Coronary artery (tissue), 2 donors: ENCODE measurements at regions not wholly inside any gene's neighbourhood (a gene's known extent, or its start where the extent isn't known, plus 50 kb on each side); places are given as distances from the start of the nearest gene placed in this dataset.

Experiments used
- DNase-seq: peaks from one replicate; pipeline ENCODE4 v3.0.0-alpha.2; 2017; ENCODE audit warnings: low spot score
- H3K27ac ChIP-seq, 2 donors: fragments of 200-600 bp; sonication (generic); one replicate each; pipeline ENCODE4 v1.5.1; 2016 to 2019
- H3K4me3 ChIP-seq: fragments of 200-600 bp; sonication (generic); 2 replicates; pipeline ENCODE4 v1.5.1; 2016; ENCODE audit warnings: mild to moderate bottlenecking, moderate library complexity
- CTCF ChIP-seq: fragments of 200-600 bp; sonication (generic); IDR thresholded peaks from one replicate; pipeline ENCODE4 v1.5.1; 2019; ENCODE audit warnings: antibody characterized with exemption

DNA sequence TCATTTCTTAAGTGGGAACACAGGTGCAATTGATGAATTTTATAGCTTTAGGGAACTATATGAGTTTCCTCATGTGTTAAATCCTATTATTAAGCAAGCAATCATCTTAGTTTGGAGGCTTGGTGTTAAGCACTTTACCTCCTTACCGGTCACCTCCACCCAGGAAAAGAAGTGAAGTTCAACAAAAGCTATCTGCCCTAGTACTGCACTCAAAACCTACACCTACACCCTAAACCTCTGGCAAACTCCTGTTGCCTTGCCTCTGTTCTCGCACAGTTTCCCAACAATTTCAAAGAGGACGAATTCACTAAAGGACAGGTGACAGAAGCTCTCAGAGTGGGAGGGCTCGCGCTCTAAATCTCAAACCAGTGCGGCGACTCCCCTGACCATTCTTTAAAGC, 85.7 kb upstream of the TENT5D start:
- no peak for DNase-seq
- H3K27ac ChIP-seq = no peak overlapping the region
- H3K4me3 ChIP-seq = peak overlapping the region; percentile 55
- TF ChIP-seq CTCF = no peak

- no peak for DNase-seq
- H3K27ac ChIP-seq = no peak overlapping the region
- no peak for TF ChIP-seq CTCF
- peak overlapping the region; percentile 55 for H3K4me3 ChIP-seq
These were observed 85.0 kb upstream of the TENT5D start for GRCh38 chrX:80335062-80335830.

DNA sequence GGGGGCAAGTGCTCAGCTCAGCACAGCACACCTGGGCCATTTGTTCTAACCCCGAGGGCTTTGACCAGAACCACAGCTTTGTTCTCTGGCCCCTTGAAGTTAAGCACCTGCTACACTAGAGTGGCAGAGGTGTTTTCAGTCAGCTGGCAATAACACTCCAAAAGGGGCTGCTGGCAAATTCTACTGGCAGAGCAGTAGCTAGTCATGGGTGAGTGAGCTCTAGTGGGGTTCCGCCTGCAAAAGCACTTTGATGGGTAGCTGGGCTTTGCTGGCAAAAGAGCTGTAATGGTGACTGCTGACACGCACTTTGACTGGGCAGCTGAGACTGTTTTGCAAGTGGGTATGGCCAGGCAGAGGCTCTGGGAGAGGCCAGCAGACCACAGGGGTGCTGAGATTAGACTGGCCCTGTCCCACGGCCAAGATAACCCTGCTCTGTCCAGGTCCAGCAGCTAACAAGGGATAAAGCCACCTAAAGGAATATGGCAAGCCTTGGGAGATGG, 65.2 kb upstream of the TENT5D start:
- DNase-seq = no peak

More for the DNA sequence above, 65.2 kb upstream of the TENT5D start:
- TF ChIP-seq CTCF = no peak
- H3K4me3 ChIP-seq = no peak overlapping the region
- H3K27ac ChIP-seq = no peak overlapping the region
